ENCODE measurements at regions not wholly inside any gene's neighbourhood (a gene's known extent, or its start where the extent isn't known, plus 50 kb on each side); places are given as distances from the start of the nearest gene placed in this dataset.
A peak's percentile ranks its signal among the peaks of the same experiment; 100 is the strongest.

DNA sequence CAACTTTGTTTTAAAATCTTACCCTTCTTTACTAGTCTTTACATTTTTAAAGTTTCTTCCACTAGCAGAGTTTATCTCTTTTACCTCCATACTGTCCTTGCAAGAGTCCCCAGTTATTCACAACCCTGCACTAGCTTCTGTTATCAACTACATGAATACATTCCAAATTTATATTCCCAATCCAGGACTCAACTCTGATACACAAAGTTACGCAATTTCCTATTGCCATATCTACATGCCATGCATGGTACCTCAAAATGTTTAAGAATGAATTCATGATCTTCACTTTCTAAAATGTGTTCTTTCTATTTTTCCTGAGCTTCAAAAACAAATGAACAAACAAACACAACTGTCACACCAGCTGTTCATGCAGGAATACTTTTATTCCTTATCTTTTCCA is 668.7 kb downstream of the CDH18 start:
- no peak overlapping the region for H3K4ac ChIP-seq (ENCODE audit: low read depth, low read length)
- POLR2A ChIA-PET (ENCODE audit: unreplicated experiment): no interaction called here
- TF ChIP-seq MAFK (IDR thresholded peaks at IDR 0.05; ENCODE audit: low read depth, low read length): no peak
- no peak for TF ChIP-seq RAD21 (IDR thresholded peaks at IDR 0.05; ENCODE audit: low read length)
- TF ChIP-seq RFX5 (IDR thresholded peaks at IDR 0.05; ENCODE audit: low read depth, low read length): no peak
- TF ChIP-seq CEBPB (IDR thresholded peaks at IDR 0.05; ENCODE audit: low read depth, low read length): peak; percentile 69
- no peak overlapping the region for H2BK5ac ChIP-seq (ENCODE audit: low read depth, low read length, poor library complexity, severe bottlenecking)
- H3K23ac ChIP-seq (ENCODE audit: low read depth, low read length): no peak overlapping the region
- no peak overlapping the region for H4K5ac ChIP-seq (ENCODE audit: low read depth, low read length)
- no peak overlapping the region for H2AK9ac ChIP-seq (replicated peaks; ENCODE audit: low read depth, low read length, poor library complexity)
- H3K79me1 ChIP-seq (ENCODE audit: low read depth in 1 of 2, low read length in 2 of 2): no peaks in the 10 kb centered on the region
- H3K9me1 ChIP-seq (ENCODE audit: insufficient read depth, low read length): no peaks in the 10 kb centered on the region
- H3K14ac ChIP-seq (replicated peaks; ENCODE audit: low read depth, low read length): no peak overlapping the region
- no peak overlapping the region for H2AK5ac ChIP-seq (ENCODE audit: low read depth, low read length)
- in situ Hi-C loops (cut with MboI; ENCODE audit: low sequenced_read_pairs) (no loop called here), dilution Hi-C loops (cut with HindIII; ENCODE audit: low sequenced_read_pairs, unreplicated experiment) (no loop called here), intact Hi-C loops (cut with micrococcal nuclease) (no loop called here)
- no peaks in the 10 kb centered on the region for H4K20me1 ChIP-seq (ENCODE audit: insufficient read depth, low read length)
- H4K8ac ChIP-seq (ENCODE audit: low read depth in 2 of 2, low read length in 2 of 2): no peak overlapping the region
- no peak overlapping the region for H2BK120ac ChIP-seq (ENCODE audit: low read depth, low read length)
- H3K4me3 ChIP-seq (ENCODE audit: insufficient read depth, low read depth, low read length): no peak overlapping the region
- no peaks in the 10 kb centered on the region for H3K27me3 ChIP-seq (ENCODE audit: control insufficient read depth, insufficient read depth, low read length)
- no peak overlapping the region for H3K56ac ChIP-seq (ENCODE audit: extremely low read depth, insufficient read depth, low read length)
- WGBS, 2 experiments (ENCODE audit: extremely low coverage in 2 of 2, insufficient read length in 1 of 2): no CpG with 5 or more reads among the region's 1 CpG
- H3K9me3 ChIP-seq (ENCODE audit: control insufficient read depth, insufficient read depth, low read length): peaks cover 7% of the 10 kb centered on the region
- H3K4me2 ChIP-seq (ENCODE audit: low read depth, low read length): no peak overlapping the region
- H3K9ac ChIP-seq (ENCODE audit: low read depth, low read length): no peak overlapping the region
- H2BK15ac ChIP-seq (ENCODE audit: low read depth, low read length): no peak overlapping the region
- no peaks in the 10 kb centered on the region for H3K4me1 ChIP-seq (ENCODE audit: control insufficient read depth, insufficient read depth, low read length)
- H3K18ac ChIP-seq (ENCODE audit: low read depth, low read length): no peak overlapping the region
- no peaks in the 10 kb centered on the region for H3K36me3 ChIP-seq (ENCODE audit: control insufficient read depth, insufficient read depth, low read length)
- no peak overlapping the region for H2BK20ac ChIP-seq (ENCODE audit: low read depth, low read length)
- H3K27ac ChIP-seq (ENCODE audit: insufficient read depth, low read length): no peak overlapping the region
- H4K91ac ChIP-seq (ENCODE audit: insufficient read depth, low read depth, low read length): no peak overlapping the region
- no peak for DNase-seq
- H2AFZ ChIP-seq (replicated peaks; ENCODE audit: low read length, poor library complexity): no peak overlapping the region
- no peak for ATAC-seq (ENCODE audit: low read depth)
- no TSS peak for BruUV-seq (replicated peaks)
- CTCF ChIA-PET: no interaction called here

All from IMR-90 (cell line).